ENCODE measurements at regions not wholly inside any gene's neighbourhood (a gene's known extent, or its start where the extent isn't known, plus 50 kb on each side); places are given as distances from the start of the nearest gene placed in this dataset.

DNA sequence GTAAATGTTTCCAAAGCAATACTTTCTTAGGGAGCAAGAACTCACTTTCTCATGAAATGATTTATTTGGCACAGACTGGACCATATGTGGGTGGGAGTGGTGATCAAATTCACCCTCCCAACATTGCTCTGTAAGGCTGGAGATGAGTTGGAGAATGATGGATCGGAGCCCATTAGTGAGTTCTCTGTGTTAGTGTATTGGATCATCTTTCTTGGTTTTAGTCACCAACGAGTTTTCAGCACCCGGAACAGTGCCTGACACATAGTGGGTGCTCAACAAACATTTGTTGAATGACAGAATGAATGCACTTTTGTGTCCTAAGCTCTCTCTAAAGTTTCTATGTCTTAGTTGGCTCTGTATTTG is 104.5 kb upstream of the FAM20A start:
- no peak overlapping the region for H3K4me2 ChIP-seq (ENCODE audit: low read length)
- H3K36me3 ChIP-seq (replicated peaks; ENCODE audit: low read depth, low read length) = no peaks in the 10 kb centered on the region
- no peaks in the 10 kb centered on the region for H3K4me1 ChIP-seq (ENCODE audit: low read length)
- H3K27ac ChIP-seq (ENCODE audit: low read length) = no peak overlapping the region
- no peak overlapping the region for H3K9ac ChIP-seq (ENCODE audit: low read length)
- H3K27me3 ChIP-seq (ENCODE audit: low read depth, low read length) = peaks cover 3% of the 10 kb centered on the region; the same call in 1 of the 2 replicates
- TF ChIP-seq EZH2phosphoT487 (IDR thresholded peaks at IDR 0.05; ENCODE audit: low read depth) = no peak
- TF ChIP-seq, protein P1, sequence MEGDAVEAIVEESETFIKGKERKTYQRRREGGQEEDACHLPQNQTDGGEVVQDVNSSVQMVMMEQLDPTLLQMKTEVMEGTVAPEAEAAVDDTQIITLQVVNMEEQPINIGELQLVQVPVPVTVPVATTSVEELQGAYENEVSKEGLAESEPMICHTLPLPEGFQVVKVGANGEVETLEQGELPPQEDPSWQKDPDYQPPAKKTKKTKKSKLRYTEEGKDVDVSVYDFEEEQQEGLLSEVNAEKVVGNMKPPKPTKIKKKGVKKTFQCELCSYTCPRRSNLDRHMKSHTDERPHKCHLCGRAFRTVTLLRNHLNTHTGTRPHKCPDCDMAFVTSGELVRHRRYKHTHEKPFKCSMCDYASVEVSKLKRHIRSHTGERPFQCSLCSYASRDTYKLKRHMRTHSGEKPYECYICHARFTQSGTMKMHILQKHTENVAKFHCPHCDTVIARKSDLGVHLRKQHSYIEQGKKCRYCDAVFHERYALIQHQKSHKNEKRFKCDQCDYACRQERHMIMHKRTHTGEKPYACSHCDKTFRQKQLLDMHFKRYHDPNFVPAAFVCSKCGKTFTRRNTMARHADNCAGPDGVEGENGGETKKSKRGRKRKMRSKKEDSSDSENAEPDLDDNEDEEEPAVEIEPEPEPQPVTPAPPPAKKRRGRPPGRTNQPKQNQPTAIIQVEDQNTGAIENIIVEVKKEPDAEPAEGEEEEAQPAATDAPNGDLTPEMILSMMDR (IDR thresholded peaks at IDR 0.05; ENCODE audit: low read depth, low read length) = no peak
- no peaks in the 10 kb centered on the region for H3K9me3 ChIP-seq (ENCODE audit: insufficient read depth, low read length)
- H3K79me2 ChIP-seq (ENCODE audit: low read length) = no peaks in the 10 kb centered on the region
- no peak overlapping the region for H3K4me3 ChIP-seq (ENCODE audit: low read length)
- no peak overlapping the region for H2AFZ ChIP-seq (ENCODE audit: low read depth, low read length)
- H4K20me1 ChIP-seq (ENCODE audit: insufficient read depth, low read length) = no peaks in the 10 kb centered on the region

DNA sequence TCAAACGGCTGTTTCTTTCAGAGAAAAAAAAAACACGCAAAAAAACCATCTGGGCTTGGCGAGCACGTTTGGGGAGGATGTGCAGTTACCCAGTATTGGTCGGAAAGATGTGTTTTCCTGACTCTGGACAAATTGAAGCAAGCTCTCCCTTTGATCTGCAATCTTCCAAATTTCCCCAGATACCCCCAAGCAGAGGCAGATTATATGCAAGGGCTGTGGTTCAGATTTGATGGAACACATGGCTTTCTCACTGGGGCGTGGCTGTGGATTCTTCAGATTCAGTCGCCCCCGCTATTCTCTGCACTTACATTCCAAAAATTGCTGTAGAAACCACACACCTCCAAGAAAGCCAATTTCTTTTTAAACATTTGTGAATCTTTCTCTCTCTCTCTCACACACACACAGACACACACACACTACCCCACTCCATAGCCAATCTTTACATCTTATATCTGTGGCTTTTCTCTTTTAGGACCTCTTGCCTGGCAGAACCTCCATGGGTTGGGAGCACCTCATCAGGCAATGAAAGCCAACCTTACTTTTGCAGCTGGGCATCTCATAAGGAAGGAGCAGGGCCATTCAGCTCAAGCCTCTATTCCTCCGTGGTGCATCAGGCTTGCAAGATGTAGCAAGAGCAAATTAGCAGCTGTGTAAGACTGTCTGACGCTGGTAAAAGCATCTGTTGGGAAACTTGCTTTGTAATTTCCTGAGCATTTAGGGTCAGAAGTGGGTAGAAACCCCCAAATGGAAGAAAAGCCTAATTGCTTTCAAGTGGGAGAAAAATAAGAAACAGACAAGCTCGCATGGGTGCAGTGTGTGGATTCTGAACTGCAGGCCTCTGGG is 103.9 kb upstream of the FAM20A start:
- Histone ChIP-seq H3K4me3 (ENCODE audit: low read length) (no peak overlapping the region), H3K4me1 (ENCODE audit: low read length) (no peaks in the 10 kb centered on the region), H2AFZ (ENCODE audit: low read depth, low read length) (no peak overlapping the region), H3K79me2 (ENCODE audit: low read length) (no peaks in the 10 kb centered on the region), H3K4me2 (ENCODE audit: low read length) (no peak overlapping the region), H3K9ac (ENCODE audit: low read length) (no peak overlapping the region), H3K27ac (ENCODE audit: low read length) (no peak overlapping the region), H3K9me3 (ENCODE audit: insufficient read depth, low read length) (no peaks in the 10 kb centered on the region), H4K20me1 (ENCODE audit: insufficient read depth, low read length) (no peaks in the 10 kb centered on the region), H3K36me3 (replicated peaks; ENCODE audit: low read depth, low read length) (no peaks in the 10 kb centered on the region), H3K27me3 (ENCODE audit: low read depth, low read length) (no peaks in the 10 kb centered on the region)
- TF ChIP-seq, protein P1 (IDR thresholded peaks at IDR 0.05; ENCODE audit: low read depth, low read length) = no peak
- no peak for TF ChIP-seq EZH2phosphoT487 (IDR thresholded peaks at IDR 0.05; ENCODE audit: low read depth)

DNA sequence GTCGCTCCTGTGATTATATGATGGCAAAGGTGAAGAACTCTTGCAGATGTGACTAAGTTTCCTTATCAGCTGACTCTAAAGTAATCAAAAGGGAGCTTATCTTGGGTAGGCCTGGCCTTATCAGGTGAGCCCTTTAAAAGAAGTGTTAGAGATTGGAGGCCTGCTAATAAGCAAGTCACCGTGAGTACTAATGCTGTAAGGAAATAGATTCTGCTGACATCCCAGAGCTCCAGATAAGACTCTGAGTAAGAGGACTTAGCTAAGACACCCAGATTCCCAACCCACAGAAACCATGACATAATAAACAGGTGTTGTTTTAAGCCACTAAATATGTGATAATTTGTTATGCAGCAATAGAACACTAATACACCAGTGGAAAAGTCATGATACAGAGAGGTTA is 99.9 kb upstream of the FAM20A start:
- no peaks in the 10 kb centered on the region for H3K36me3 ChIP-seq (replicated peaks; ENCODE audit: low read depth, low read length)
- no peak overlapping the region for H3K4me3 ChIP-seq (ENCODE audit: low read length)
- H3K9me3 ChIP-seq (ENCODE audit: insufficient read depth, low read length) = no peaks in the 10 kb centered on the region
- H2AFZ ChIP-seq (ENCODE audit: low read depth, low read length) = no peak overlapping the region
- no peaks in the 10 kb centered on the region for H3K27me3 ChIP-seq (ENCODE audit: low read depth, low read length)
- no peaks in the 10 kb centered on the region for H3K79me2 ChIP-seq (ENCODE audit: low read length)
- TF ChIP-seq, protein P1 (IDR thresholded peaks at IDR 0.05; ENCODE audit: low read depth, low read length) = no peak
- TF ChIP-seq EZH2phosphoT487 (IDR thresholded peaks at IDR 0.05; ENCODE audit: low read depth) = no peak
- H3K27ac ChIP-seq (ENCODE audit: low read length) = no peak overlapping the region
- H3K4me2 ChIP-seq (ENCODE audit: low read length) = no peak overlapping the region
- H3K9ac ChIP-seq (ENCODE audit: low read length) = no peak overlapping the region
- no peaks in the 10 kb centered on the region for H4K20me1 ChIP-seq (ENCODE audit: insufficient read depth, low read length)
- no peaks in the 10 kb centered on the region for H3K4me1 ChIP-seq (ENCODE audit: low read length)

DNA sequence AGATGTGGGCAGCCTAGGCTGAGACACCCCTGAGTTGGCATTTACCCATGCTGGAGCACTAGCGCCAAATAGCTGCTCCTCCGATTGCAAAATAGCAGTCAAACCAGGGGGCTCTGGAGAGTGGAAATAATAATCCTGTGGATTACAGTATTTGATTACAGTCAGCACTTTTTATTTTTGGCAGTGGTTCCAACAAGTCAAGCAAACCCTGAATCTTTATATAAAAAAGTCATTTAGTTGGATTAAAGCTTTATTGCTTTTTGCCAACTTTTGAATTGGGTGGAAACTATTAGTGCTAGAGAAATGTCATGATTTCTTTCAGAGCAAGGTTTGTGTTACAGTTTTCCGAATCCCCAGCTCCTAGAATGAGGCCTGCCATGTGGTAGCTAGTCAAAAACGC is 99.3 kb upstream of the FAM20A start:
- TF ChIP-seq, protein P1 (IDR thresholded peaks at IDR 0.05; ENCODE audit: low read depth, low read length) = no peak
- no peak for TF ChIP-seq EZH2phosphoT487 (IDR thresholded peaks at IDR 0.05; ENCODE audit: low read depth)
- no peak overlapping the region for H3K27ac ChIP-seq (ENCODE audit: low read length)
- H3K79me2 ChIP-seq (ENCODE audit: low read length) = no peaks in the 10 kb centered on the region
- H3K9me3 ChIP-seq (ENCODE audit: insufficient read depth, low read length) = no peaks in the 10 kb centered on the region
- H3K4me3 ChIP-seq (ENCODE audit: low read length) = no peak overlapping the region
- no peaks in the 10 kb centered on the region for H3K36me3 ChIP-seq (replicated peaks; ENCODE audit: low read depth, low read length)
- H2AFZ ChIP-seq (ENCODE audit: low read depth, low read length) = no peak overlapping the region
- H3K9ac ChIP-seq (ENCODE audit: low read length) = no peak overlapping the region
- no peak overlapping the region for H3K4me2 ChIP-seq (ENCODE audit: low read length)
- H4K20me1 ChIP-seq (ENCODE audit: insufficient read depth, low read length) = no peaks in the 10 kb centered on the region
- no peaks in the 10 kb centered on the region for H3K4me1 ChIP-seq (ENCODE audit: low read length)
- no peaks in the 10 kb centered on the region for H3K27me3 ChIP-seq (ENCODE audit: low read depth, low read length)

Measured in OCI-LY3 (cell line).